Neuronal stem cell (in vitro differentiated cells): ENCODE measurements at regions not wholly inside any gene's neighbourhood (a gene's known extent, or its start where the extent isn't known, plus 50 kb on each side); places are given as distances from the start of the nearest gene placed in this dataset.

ENCODE experiments used
- DNase-seq: peaks from one replicate; pipeline ENCODE4 v3.0.0-alpha.2; 2013; ENCODE audit warnings: low spot score
- H2AFZ ChIP-seq: one replicate; pipeline ENCODE4 v1.6.1; 2013; ENCODE audit warnings: mild to moderate bottlenecking, low read length, inconsistent platforms
- H2AK5ac ChIP-seq: 2 replicates; pipeline ENCODE4 v1.6.1; 2013; ENCODE audit warnings: low read depth, mild to moderate bottlenecking, inconsistent platforms, low read length, moderate library complexity, mixed read lengths
- H2BK120ac ChIP-seq: 2 replicates; pipeline ENCODE4 v1.6.1; 2013; ENCODE audit warnings: low read depth, mild to moderate bottlenecking, inconsistent platforms, low read length, moderate library complexity, mixed read lengths
- H2BK12ac ChIP-seq: one replicate; pipeline ENCODE4 v1.6.1; 2013; ENCODE audit warnings: low read length, inconsistent platforms
- H2BK15ac ChIP-seq: 2 replicates; pipeline ENCODE4 v1.6.1; 2013; ENCODE audit warnings: mild to moderate bottlenecking, low read length, inconsistent platforms, mixed read lengths
- H2BK5ac ChIP-seq: one replicate; pipeline ENCODE4 v1.6.1; 2013; ENCODE audit warnings: inconsistent platforms, mild to moderate bottlenecking, low read length, moderate library complexity
- H3K14ac ChIP-seq: one replicate; pipeline ENCODE4 v1.6.1; 2013; ENCODE audit warnings: low read length, inconsistent platforms
- H3K18ac ChIP-seq: 2 replicates; pipeline ENCODE4 v1.6.1; 2013; ENCODE audit warnings: low read length, inconsistent platforms
- H3K23ac ChIP-seq: 2 replicates; pipeline ENCODE4 v1.6.1; 2013; ENCODE audit warnings: low read depth, mild to moderate bottlenecking, mixed read lengths, low read length, inconsistent platforms; ENCODE audit not compliant: poor library complexity
- H3K27ac ChIP-seq: replicated peaks from 3 replicates; pipeline ENCODE4 v1.5.1; 2013; ENCODE audit warnings: low read length, inconsistent platforms
- H3K27me3 ChIP-seq, 3 experiments: 2 replicates each; pipeline ENCODE4 v1.6.1; 2013; ENCODE audit warnings: low read length in 3 of 3, mild to moderate bottlenecking in 2 of 3, inconsistent platforms in 1 of 3, low read depth in 1 of 3, mixed read lengths in 1 of 3, moderate library complexity in 1 of 3; ENCODE audit not compliant: control insufficient read depth in 3 of 3, insufficient read depth in 3 of 3
- H3K36me3 ChIP-seq, 2 donors: replicated peaks in 1 of 2; 2 replicates each; pipeline ENCODE4 v1.6.1; 2013; ENCODE audit warnings: low read length in 2 of 2; ENCODE audit not compliant: control insufficient read depth in 2 of 2, insufficient read depth in 2 of 2
- H3K4ac ChIP-seq: 2 replicates; pipeline ENCODE4 v1.6.1; 2013; ENCODE audit warnings: inconsistent platforms, mild to moderate bottlenecking, low read length, moderate library complexity
- H3K4me1 ChIP-seq, 2 donors: 1 replicate in 1 of 2; 2 replicates in 1 of 2; pipeline ENCODE4 v1.6.1; 2013; ENCODE audit warnings: low read length in 2 of 2, low read depth in 1 of 2; ENCODE audit not compliant: control insufficient read depth in 2 of 2, insufficient read depth in 1 of 2
- H3K4me2 ChIP-seq: one replicate; pipeline ENCODE4 v1.6.1; 2013; ENCODE audit warnings: mild to moderate bottlenecking, low read length, inconsistent platforms; ENCODE audit not compliant: insufficient read depth, poor library complexity, severe bottlenecking
- H3K4me3 ChIP-seq, 2 donors: 2 replicates each; pipeline ENCODE4 v1.5.1; 2013; ENCODE audit warnings: low read length in 2 of 2, mild to moderate bottlenecking in 2 of 2, inconsistent platforms in 1 of 2, moderate library complexity in 1 of 2
- H3K79me1 ChIP-seq: one replicate; pipeline ENCODE4 v1.6.1; 2013; ENCODE audit warnings: low read depth, mild to moderate bottlenecking, inconsistent platforms, low read length, moderate library complexity
- H3K9ac ChIP-seq: one replicate; pipeline ENCODE4 v1.6.1; 2013; ENCODE audit warnings: mild to moderate bottlenecking, low read depth, low read length, inconsistent platforms; ENCODE audit not compliant: poor library complexity
- H3K9me3 ChIP-seq, 2 donors: replicated peaks in 1 of 2; 2 replicates each; pipeline versions ENCODE3 to v1.6.1; 2013; ENCODE audit warnings: low read length in 2 of 2, mild to moderate bottlenecking in 2 of 2, inconsistent platforms in 1 of 2, low read depth in 1 of 2, mixed read lengths in 1 of 2, moderate library complexity in 1 of 2; ENCODE audit not compliant: control insufficient read depth in 2 of 2, insufficient read depth in 1 of 2
- H4K8ac ChIP-seq: one replicate; pipeline ENCODE4 v1.6.1; 2013; ENCODE audit warnings: low read depth, mild to moderate bottlenecking, inconsistent platforms, low read length, moderate library complexity
- H4K91ac ChIP-seq: one replicate; pipeline ENCODE4 v1.6.1; 2013; ENCODE audit warnings: low read length, low read depth, mild to moderate bottlenecking, inconsistent platforms; ENCODE audit not compliant: poor library complexity
- WGBS, 2 donors: extraction: QIAGEN DNeasy Blood & Tissue Kit; methylation state at CpG; one replicate each; pipeline ENCODE4 v1.1.7; 2013; ENCODE audit warnings: missing lambda C conversion rate in 2 of 2, mixed read lengths in 1 of 2; ENCODE audit not compliant: insufficient read length in 2 of 2, insufficient replicate concordance in 1 of 2; ENCODE audit errors: extremely low coverage in 2 of 2; 5-methylcytosine and 5-hydroxymethylcytosine counted together

DNA sequence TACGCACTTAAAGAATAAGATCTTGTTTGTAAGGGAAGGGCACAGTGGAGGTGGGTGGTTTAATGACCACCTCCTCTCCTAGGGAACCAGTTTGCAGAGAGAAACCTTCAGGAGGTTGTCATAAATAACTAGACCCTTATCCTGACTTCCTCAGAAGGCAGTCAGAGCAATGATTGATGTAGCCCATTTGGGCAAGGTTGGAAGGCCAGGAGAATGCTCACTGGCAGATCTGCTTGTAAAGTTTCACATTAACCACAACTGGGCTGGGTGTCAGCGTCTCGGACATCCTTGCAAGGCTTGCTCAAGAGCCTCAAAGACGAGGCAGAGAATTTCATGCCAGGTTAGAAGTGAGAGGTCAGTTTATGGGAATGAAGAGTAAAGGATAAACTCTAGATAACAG lies 87.6 kb upstream of the TRABD2B start:
- H3K79me1 ChIP-seq: no peaks in the 10 kb centered on the region
- no peak overlapping the region for H3K4me3 ChIP-seq
- H2AK5ac ChIP-seq: no peak overlapping the region
- no peaks in the 10 kb centered on the region for H3K27me3 ChIP-seq
- no peak overlapping the region for H4K91ac ChIP-seq
- H3K18ac ChIP-seq: no peak overlapping the region
- no peak overlapping the region for H3K27ac ChIP-seq
- no peak overlapping the region for H3K4ac ChIP-seq
- no peak overlapping the region for H3K14ac ChIP-seq
- no peak overlapping the region for H2BK5ac ChIP-seq
- no peak overlapping the region for H3K9ac ChIP-seq
- no peak overlapping the region for H3K23ac ChIP-seq
- no peaks in the 10 kb centered on the region for H3K36me3 ChIP-seq
- no peaks in the 10 kb centered on the region for H3K9me3 ChIP-seq
- H2BK12ac ChIP-seq: no peak overlapping the region
- H2AFZ ChIP-seq: no peak overlapping the region
- no peak overlapping the region for H4K8ac ChIP-seq
- no peak overlapping the region for H3K4me2 ChIP-seq
- H2BK15ac ChIP-seq: no peak overlapping the region
- no peak overlapping the region for H2BK120ac ChIP-seq
- no peak for DNase-seq
- H3K4me1 ChIP-seq: no peaks in the 10 kb centered on the region
- WGBS, 2 donors: no CpG with 5 or more reads among the region's 4 CpGs

DNA sequence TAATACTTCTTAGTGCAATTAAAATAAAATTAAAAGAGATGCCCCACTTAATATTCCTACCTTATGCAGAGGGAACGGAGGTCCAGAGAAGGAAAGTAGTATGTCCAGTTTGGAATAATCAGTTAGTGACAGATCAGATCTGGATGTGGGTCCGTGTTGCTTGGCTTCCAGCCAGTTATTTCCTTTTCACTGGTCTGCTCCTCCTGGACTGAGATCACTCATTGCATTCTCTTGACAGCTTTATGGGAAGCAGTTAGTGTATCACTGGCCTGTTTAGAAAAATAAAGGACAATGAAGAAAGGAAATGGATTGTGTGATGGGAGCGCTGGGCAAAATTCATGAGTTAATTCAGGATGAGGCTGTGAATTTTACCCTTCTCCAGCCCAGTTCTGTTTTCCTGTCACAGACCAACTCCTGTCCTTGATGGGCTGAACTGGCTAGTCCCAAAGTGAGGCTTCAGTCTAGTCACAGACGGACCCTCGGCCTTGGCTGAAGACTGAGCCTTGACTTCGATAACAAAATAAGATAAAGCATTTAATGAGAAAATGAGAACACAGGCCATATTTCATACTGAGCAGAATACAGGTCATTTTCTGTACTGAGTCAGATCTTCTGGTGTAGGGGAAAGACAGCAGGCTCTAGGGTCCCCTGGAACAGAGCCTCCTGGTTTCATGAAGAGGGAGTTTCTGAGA lies 85.2 kb upstream of the TRABD2B start:
- DNase-seq: no peak
- Histone ChIP-seq H3K79me1 (no peaks in the 10 kb centered on the region), H3K4ac (no peak overlapping the region), H2AK5ac (no peak overlapping the region), H4K91ac (no peak overlapping the region), H2BK15ac (no peak overlapping the region), H3K18ac (no peak overlapping the region), H3K4me3 (no peak overlapping the region), H3K4me2 (no peak overlapping the region), H3K9ac (no peak overlapping the region), H2BK120ac (no peak overlapping the region), H2AFZ (no peak overlapping the region), H3K23ac (no peak overlapping the region), H3K9me3 (no peaks in the 10 kb centered on the region), H3K14ac (no peak overlapping the region), H2BK5ac (no peak overlapping the region), H2BK12ac (no peak overlapping the region), H3K36me3 (no peaks in the 10 kb centered on the region), H3K4me1 (no peaks in the 10 kb centered on the region), H4K8ac (no peak overlapping the region), H3K27me3 (no peaks in the 10 kb centered on the region), H3K27ac (no peak overlapping the region)
- WGBS, 2 donors: no CpG with 5 or more reads among the region's 6 CpGs

DNA sequence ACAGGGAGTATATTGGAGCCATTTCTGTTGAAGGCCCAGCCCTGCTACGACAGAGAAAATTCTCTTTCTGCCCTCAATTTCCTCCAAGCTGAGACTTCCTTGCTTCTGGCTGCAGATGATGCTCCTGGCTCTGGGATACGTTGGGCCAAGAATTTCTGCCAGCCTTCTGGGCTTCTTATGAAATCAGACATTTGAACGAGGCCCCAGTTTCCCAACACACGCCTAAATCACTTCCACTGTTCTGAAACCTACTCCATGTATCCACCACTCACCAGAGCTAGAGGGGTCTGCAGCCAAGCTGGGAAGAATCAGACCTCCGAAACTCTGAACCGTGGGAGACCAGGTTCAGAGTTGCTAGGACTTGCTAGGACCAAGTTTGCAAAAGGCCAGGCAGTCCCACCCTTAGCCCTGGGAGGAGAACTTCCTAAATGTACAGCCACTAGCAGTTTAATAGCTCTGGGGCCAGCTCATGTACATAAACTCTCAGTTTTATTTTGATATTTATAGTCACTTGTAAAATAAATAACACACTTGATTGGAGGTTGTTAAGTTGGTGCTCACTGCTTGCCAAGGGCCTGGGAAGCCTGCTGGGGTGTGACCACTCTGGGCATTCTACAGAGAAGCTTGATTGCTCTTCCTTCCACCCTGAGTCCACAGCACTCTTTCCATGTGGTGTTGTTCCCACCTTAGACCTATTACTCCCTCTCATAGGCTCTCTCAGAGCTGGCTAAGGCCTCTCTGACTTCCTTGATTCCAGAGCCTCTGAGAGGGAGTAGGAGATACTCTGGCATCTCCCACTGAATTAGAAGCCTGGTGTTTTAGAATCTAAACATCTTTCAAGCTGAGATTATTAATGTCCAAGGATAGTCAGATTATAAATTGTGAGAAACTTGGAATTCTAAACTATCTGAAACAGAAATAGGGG lies 83.4 kb upstream of the TRABD2B start:
- Histone ChIP-seq H3K27me3 (no peaks in the 10 kb centered on the region), H3K9me3 (no peaks in the 10 kb centered on the region), H2BK120ac (no peak overlapping the region), H2BK5ac (no peak overlapping the region), H3K14ac (no peak overlapping the region), H4K8ac (no peak overlapping the region), H3K4me2 (no peak overlapping the region), H3K79me1 (no peaks in the 10 kb centered on the region), H3K23ac (no peak overlapping the region), H2AFZ (no peak overlapping the region), H3K4me3 (no peak overlapping the region), H3K27ac (no peak overlapping the region), H2BK12ac (no peak overlapping the region), H3K4me1 (no peaks in the 10 kb centered on the region), H4K91ac (no peak overlapping the region), H2BK15ac (no peak overlapping the region), H3K4ac (no peak overlapping the region), H3K36me3 (no peaks in the 10 kb centered on the region), H3K18ac (no peak overlapping the region), H3K9ac (no peak overlapping the region), H2AK5ac (no peak overlapping the region)
- DNase-seq: no peak
- no CpG with 5 or more reads among the region's 6 CpGs for WGBS, 2 donors

DNA sequence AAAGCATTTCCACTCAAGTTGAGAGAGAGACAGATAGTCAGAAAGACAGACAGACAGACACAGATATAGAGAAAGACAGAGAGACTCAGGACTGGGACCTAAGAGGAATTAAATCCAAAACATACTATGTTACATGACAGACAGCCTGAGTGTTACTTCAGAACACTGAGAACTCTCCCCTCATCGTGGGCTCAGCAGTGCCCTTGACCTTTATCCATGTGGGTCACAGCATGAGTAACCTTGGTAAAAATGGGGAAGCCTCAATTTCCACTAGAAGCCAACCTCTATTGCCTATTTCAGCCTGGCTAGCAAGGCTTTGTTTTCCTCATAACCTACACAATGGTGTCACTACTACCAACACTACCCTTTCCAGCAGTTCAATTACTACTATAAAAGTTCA lies 81.9 kb upstream of the TRABD2B start:
- Histone ChIP-seq H3K4me2 (no peak overlapping the region), H2AK5ac (no peak overlapping the region), H3K27ac (no peak overlapping the region), H2BK15ac (no peak overlapping the region), H3K14ac (no peak overlapping the region), H3K23ac (no peak overlapping the region), H3K27me3 (no peaks in the 10 kb centered on the region), H2BK12ac (no peak overlapping the region), H3K18ac (no peak overlapping the region), H3K4me3 (no peak overlapping the region), H3K9me3 (no peaks in the 10 kb centered on the region), H2AFZ (no peak overlapping the region), H3K4me1 (no peaks in the 10 kb centered on the region), H2BK120ac (no peak overlapping the region), H4K91ac (no peak overlapping the region), H3K9ac (no peak overlapping the region), H3K4ac (no peak overlapping the region), H2BK5ac (no peak overlapping the region), H3K36me3 (no peaks in the 10 kb centered on the region), H4K8ac (no peak overlapping the region), H3K79me1 (no peaks in the 10 kb centered on the region)
- DNase-seq: no peak
- WGBS, 2 donors: no CpG with 5 or more reads among the region's 1 CpG
